ENCODE measurements at regions not wholly inside any gene's neighbourhood (a gene's known extent, or its start where the extent isn't known, plus 50 kb on each side); places are given as distances from the start of the nearest gene placed in this dataset.

- Histone ChIP-seq H3K36me3 (ENCODE audit: control insufficient read depth in 1 of 2, insufficient read depth in 2 of 2, low read length in 2 of 2) (no peaks in the 10 kb centered on the region), H3K4me1 (ENCODE audit: control insufficient read depth in 1 of 2, insufficient read depth in 2 of 2, low read length in 2 of 2) (no peaks in the 10 kb centered on the region), H4K12ac (ENCODE audit: low read depth, low read length) (no peak overlapping the region), H3K27me3 (ENCODE audit: insufficient read depth, low read length) (no peaks in the 10 kb centered on the region), H3K27ac (ENCODE audit: low read depth, low read length) (no peak overlapping the region), H2AFZ (ENCODE audit: insufficient read depth, low read length, poor library complexity) (no peak overlapping the region), H3K79me2 (ENCODE audit: control insufficient read depth, insufficient read depth, low read length, poor library complexity) (no peaks in the 10 kb centered on the region), H3K79me1 (ENCODE audit: low read length) (no peaks in the 10 kb centered on the region), H4K8ac (ENCODE audit: low read depth, low read length) (no peak overlapping the region), H3K9me3 (ENCODE audit: insufficient read depth, low read depth, low read length) (no peaks in the 10 kb centered on the region), H3K4me3 (ENCODE audit: low read depth, low read length) (no peak overlapping the region), H3K4me2 (ENCODE audit: low read length) (no peak overlapping the region), H4K91ac (ENCODE audit: low read depth, low read length) (no peak overlapping the region), H3K9ac (ENCODE audit: low read length) (no peak overlapping the region), H2BK120ac (ENCODE audit: insufficient read depth, low read length, poor library complexity) (no peak overlapping the region), H3K23ac (ENCODE audit: low read length) (no peak overlapping the region), H3K18ac (ENCODE audit: low read length) (no peak overlapping the region), H2BK12ac (ENCODE audit: low read length) (no peak overlapping the region), H3K14ac (ENCODE audit: low read length) (no peak overlapping the region), H3K4ac (ENCODE audit: low read depth, low read length) (no peak overlapping the region), H2AK5ac (ENCODE audit: low read length) (no peak overlapping the region), H2BK5ac (ENCODE audit: low read depth, low read length, poor library complexity) (no peak overlapping the region)
- WGBS (ENCODE audit: extremely low coverage, insufficient coverage, insufficient read length): no CpG with 5 or more reads among the region's 3 CpGs
- no peak for DNase-seq
Measured at GRCh38 chr1:208866386-208866955, 622.3 kb upstream of the PLXNA2 start.

GRCh38 chr1:208868554-208868953, 624.4 kb upstream of the PLXNA2 start:
- Histone ChIP-seq H4K91ac (ENCODE audit: low read depth, low read length) (no peak overlapping the region), H3K4me1 (ENCODE audit: control insufficient read depth in 1 of 2, insufficient read depth in 2 of 2, low read length in 2 of 2) (no peaks in the 10 kb centered on the region), H3K14ac (ENCODE audit: low read length) (no peak overlapping the region), H3K27me3 (ENCODE audit: insufficient read depth, low read length) (no peaks in the 10 kb centered on the region), H4K12ac (ENCODE audit: low read depth, low read length) (no peak overlapping the region), H2AFZ (ENCODE audit: insufficient read depth, low read length, poor library complexity) (no peak overlapping the region), H3K4me3 (ENCODE audit: low read depth, low read length) (no peak overlapping the region), H3K4ac (ENCODE audit: low read depth, low read length) (no peak overlapping the region), H2BK12ac (ENCODE audit: low read length) (no peak overlapping the region), H3K9me3 (ENCODE audit: insufficient read depth, low read depth, low read length) (no peaks in the 10 kb centered on the region), H2AK5ac (ENCODE audit: low read length) (no peak overlapping the region), H3K36me3 (ENCODE audit: control insufficient read depth in 1 of 2, insufficient read depth in 2 of 2, low read length in 2 of 2) (no peaks in the 10 kb centered on the region), H3K23ac (ENCODE audit: low read length) (no peak overlapping the region), H2BK5ac (ENCODE audit: low read depth, low read length, poor library complexity) (no peak overlapping the region), H4K8ac (ENCODE audit: low read depth, low read length) (no peak overlapping the region), H3K27ac (ENCODE audit: low read depth, low read length) (no peak overlapping the region), H3K9ac (ENCODE audit: low read length) (no peak overlapping the region), H3K4me2 (ENCODE audit: low read length) (no peak overlapping the region), H3K79me2 (ENCODE audit: control insufficient read depth, insufficient read depth, low read length, poor library complexity) (no peaks in the 10 kb centered on the region), H3K18ac (ENCODE audit: low read length) (no peak overlapping the region), H2BK120ac (ENCODE audit: insufficient read depth, low read length, poor library complexity) (no peak overlapping the region), H3K79me1 (ENCODE audit: low read length) (no peaks in the 10 kb centered on the region)
- WGBS (ENCODE audit: extremely low coverage, insufficient coverage, insufficient read length): no CpG with 5 or more reads among the region's 2 CpGs
- peak in 1 of 2 donors; percentile 54 for DNase-seq

GRCh38 chr1:208874915-208875314, 630.7 kb upstream of the PLXNA2 start:
- Histone ChIP-seq H2AK5ac (ENCODE audit: low read length) (no peak overlapping the region), H3K18ac (ENCODE audit: low read length) (no peak overlapping the region), H3K9me3 (ENCODE audit: insufficient read depth, low read depth, low read length) (no peaks in the 10 kb centered on the region), H3K14ac (ENCODE audit: low read length) (no peak overlapping the region), H3K79me1 (ENCODE audit: low read length) (no peaks in the 10 kb centered on the region), H2AFZ (ENCODE audit: insufficient read depth, low read length, poor library complexity) (no peak overlapping the region), H3K27ac (ENCODE audit: low read depth, low read length) (no peak overlapping the region), H4K8ac (ENCODE audit: low read depth, low read length) (no peak overlapping the region), H3K27me3 (ENCODE audit: insufficient read depth, low read length) (no peaks in the 10 kb centered on the region), H3K4me3 (ENCODE audit: low read depth, low read length) (no peak overlapping the region), H4K91ac (ENCODE audit: low read depth, low read length) (no peak overlapping the region), H2BK120ac (ENCODE audit: insufficient read depth, low read length, poor library complexity) (no peak overlapping the region), H3K9ac (ENCODE audit: low read length) (no peak overlapping the region), H2BK12ac (ENCODE audit: low read length) (no peak overlapping the region), H3K36me3 (ENCODE audit: control insufficient read depth in 1 of 2, insufficient read depth in 2 of 2, low read length in 2 of 2) (no peaks in the 10 kb centered on the region), H3K4me1 (ENCODE audit: control insufficient read depth in 1 of 2, insufficient read depth in 2 of 2, low read length in 2 of 2) (no peaks in the 10 kb centered on the region), H2BK5ac (ENCODE audit: low read depth, low read length, poor library complexity) (no peak overlapping the region), H3K79me2 (ENCODE audit: control insufficient read depth, insufficient read depth, low read length, poor library complexity) (no peaks in the 10 kb centered on the region), H4K12ac (ENCODE audit: low read depth, low read length) (no peak overlapping the region), H3K23ac (ENCODE audit: low read length) (no peak overlapping the region), H3K4ac (ENCODE audit: low read depth, low read length) (no peak overlapping the region), H3K4me2 (ENCODE audit: low read length) (no peak overlapping the region)
- WGBS (ENCODE audit: extremely low coverage, insufficient coverage, insufficient read length): no CpG with 5 or more reads among the region's 1 CpG
- no peak for DNase-seq

- no peaks in the 10 kb centered on the region for H3K27me3 ChIP-seq (ENCODE audit: insufficient read depth, low read length)
- no peak overlapping the region for H4K91ac ChIP-seq (ENCODE audit: low read depth, low read length)
- H3K9ac ChIP-seq (ENCODE audit: low read length): no peak overlapping the region
- no peak overlapping the region for H3K18ac ChIP-seq (ENCODE audit: low read length)
- H2BK5ac ChIP-seq (ENCODE audit: low read depth, low read length, poor library complexity): no peak overlapping the region
- no peak overlapping the region for H4K12ac ChIP-seq (ENCODE audit: low read depth, low read length)
- no peak overlapping the region for H3K23ac ChIP-seq (ENCODE audit: low read length)
- no peak overlapping the region for H2AK5ac ChIP-seq (ENCODE audit: low read length)
- no peak overlapping the region for H3K14ac ChIP-seq (ENCODE audit: low read length)
- no peak overlapping the region for H2BK12ac ChIP-seq (ENCODE audit: low read length)
- no peaks in the 10 kb centered on the region for H3K9me3 ChIP-seq (ENCODE audit: insufficient read depth, low read depth, low read length)
- no peak overlapping the region for H3K4me2 ChIP-seq (ENCODE audit: low read length)
- H3K4me1 ChIP-seq (ENCODE audit: control insufficient read depth in 1 of 2, insufficient read depth in 2 of 2, low read length in 2 of 2): peaks cover 0 to 2% of the 10 kb centered on the region in 2 experiments
- peaks cover 1% of the 10 kb centered on the region for H3K79me1 ChIP-seq (ENCODE audit: low read length)
- H3K79me2 ChIP-seq (ENCODE audit: control insufficient read depth, insufficient read depth, low read length, poor library complexity): no peaks in the 10 kb centered on the region
- no peak overlapping the region for H3K4ac ChIP-seq (ENCODE audit: low read depth, low read length)
- H3K36me3 ChIP-seq (ENCODE audit: control insufficient read depth in 1 of 2, insufficient read depth in 2 of 2, low read length in 2 of 2): no peaks in the 10 kb centered on the region
- whole genome bisulfite sequencing (ENCODE audit: extremely low coverage, insufficient coverage, insufficient read length): no CpG with 5 or more reads among the region's 3 CpGs
- H2BK120ac ChIP-seq (ENCODE audit: insufficient read depth, low read length, poor library complexity): no peak overlapping the region
- DNase-seq: no peak
- H2AFZ ChIP-seq (ENCODE audit: insufficient read depth, low read length, poor library complexity): no peak overlapping the region
- no peak overlapping the region for H4K8ac ChIP-seq (ENCODE audit: low read depth, low read length)
- no peak overlapping the region for H3K4me3 ChIP-seq (ENCODE audit: low read depth, low read length)
- no peak overlapping the region for H3K27ac ChIP-seq (ENCODE audit: low read depth, low read length)
Measured at GRCh38 chr1:208879022-208879421, 634.8 kb upstream of the PLXNA2 start.
